H9 (cell line): ENCODE measurements at regions not wholly inside any gene's neighbourhood (a gene's known extent, or its start where the extent isn't known, plus 50 kb on each side); places are given as distances from the start of the nearest gene placed in this dataset.

Experiments
- DNase-seq: peaks from one replicate; pipeline ENCODE4 v3.0.0-alpha.2; 2017
- H2AFZ ChIP-seq: one replicate; pipeline ENCODE4 v1.6.1; 2013; ENCODE audit warnings: mild to moderate bottlenecking, low read length, control low read depth, moderate library complexity
- H2AK5ac ChIP-seq: 2 replicates; pipeline ENCODE4 v1.6.1; 2013; ENCODE audit warnings: low read length, control low read depth, mixed read lengths; ENCODE audit not compliant: insufficient read length
- H2BK120ac ChIP-seq: one replicate; pipeline ENCODE4 v1.6.1; 2013; ENCODE audit warnings: low read depth, mild to moderate bottlenecking, low read length, control low read depth, inconsistent platforms; ENCODE audit not compliant: poor library complexity, severe bottlenecking
- H2BK12ac ChIP-seq: 2 replicates; pipeline ENCODE4 v1.6.1; 2013; ENCODE audit warnings: low read length, control low read depth, mixed read lengths, low read depth; ENCODE audit not compliant: insufficient read length
- H2BK15ac ChIP-seq: 2 replicates; pipeline ENCODE4 v1.6.1; 2013; ENCODE audit warnings: low read depth, low read length, control low read depth
- H2BK20ac ChIP-seq: one replicate; pipeline ENCODE4 v1.6.1; 2013; ENCODE audit warnings: low read depth, mild to moderate bottlenecking, low read length, control low read depth, inconsistent platforms; ENCODE audit not compliant: poor library complexity, severe bottlenecking
- H2BK5ac ChIP-seq: 2 replicates; pipeline ENCODE4 v1.6.1; 2013; ENCODE audit warnings: low read length, control low read depth, mixed read lengths; ENCODE audit not compliant: insufficient read length
- H3K14ac ChIP-seq: 2 replicates; pipeline ENCODE4 v1.6.1; 2013; ENCODE audit warnings: low read length, control low read depth; ENCODE audit not compliant: insufficient read depth
- H3K18ac ChIP-seq: 2 replicates; pipeline ENCODE4 v1.6.1; 2013; ENCODE audit warnings: low read depth, mild to moderate bottlenecking, mixed read lengths, low read length, control low read depth; ENCODE audit not compliant: insufficient read length
- H3K23ac ChIP-seq: 2 replicates; pipeline ENCODE4 v1.6.1; 2013; ENCODE audit warnings: low read length, control low read depth, mixed read lengths, low read depth; ENCODE audit not compliant: insufficient read length
- H3K23me2 ChIP-seq: 2 replicates; pipeline ENCODE4 v1.6.1; 2013; ENCODE audit warnings: low read depth, mild to moderate bottlenecking, mixed read lengths, low read length, control low read depth; ENCODE audit not compliant: insufficient read length, poor library complexity, severe bottlenecking
- H3K27ac ChIP-seq: 2 replicates; pipeline ENCODE4 v1.5.1; 2013; ENCODE audit warnings: low read length, control low read depth, mixed read lengths, low read depth; ENCODE audit not compliant: insufficient read length
- H3K27me3 ChIP-seq: 2 replicates; pipeline ENCODE4 v1.6.1; 2013; ENCODE audit warnings: low read length, control low read depth, inconsistent platforms; ENCODE audit not compliant: insufficient read depth
- H3K4ac ChIP-seq: 2 replicates; pipeline ENCODE4 v1.6.1; 2013; ENCODE audit warnings: low read depth, mild to moderate bottlenecking, control low read depth, inconsistent platforms, low read length, moderate library complexity
- H3K4me1 ChIP-seq: 2 replicates; pipeline ENCODE4 v1.6.1; 2013; ENCODE audit warnings: low read length, control low read depth, inconsistent platforms; ENCODE audit not compliant: insufficient read depth
- H3K4me2 ChIP-seq: 2 replicates; pipeline ENCODE4 v1.6.1; 2013; ENCODE audit warnings: low read length, control low read depth, mixed read lengths; ENCODE audit not compliant: insufficient read length, insufficient read depth
- H3K56ac ChIP-seq: 2 replicates; pipeline ENCODE4 v1.6.1; 2013; ENCODE audit warnings: low read depth, mild to moderate bottlenecking, mixed read lengths, low read length, control low read depth; ENCODE audit not compliant: insufficient read length
- H3K79me1 ChIP-seq: 2 replicates; pipeline ENCODE4 v1.6.1; 2013; ENCODE audit warnings: low read depth, mild to moderate bottlenecking, moderate library complexity, low read length, control low read depth, inconsistent platforms; ENCODE audit not compliant: insufficient read depth, poor library complexity, severe bottlenecking
- H3K79me2 ChIP-seq: 2 replicates; pipeline ENCODE4 v1.6.1; 2013; ENCODE audit warnings: low read length, control low read depth, inconsistent platforms; ENCODE audit not compliant: insufficient read depth
- H3K9ac ChIP-seq: 2 replicates; pipeline ENCODE4 v1.6.1; 2013; ENCODE audit warnings: low read length, control low read depth, mixed read lengths; ENCODE audit not compliant: insufficient read length; ENCODE audit errors: extremely low read depth
- H3K9me3 ChIP-seq: one replicate; pipeline ENCODE4 v1.6.1; 2013; ENCODE audit warnings: low read depth, low read length, inconsistent platforms; ENCODE audit not compliant: control insufficient read depth
- H3T11ph ChIP-seq: one replicate; pipeline ENCODE4 v1.6.1; 2013; ENCODE audit warnings: mild to moderate bottlenecking, low read length, control low read depth, inconsistent platforms
- H4K20me1 ChIP-seq: one replicate; pipeline ENCODE4 v1.6.1; 2013; ENCODE audit not compliant: control insufficient read depth, insufficient read length, insufficient read depth
- H4K5ac ChIP-seq: 2 replicates; pipeline ENCODE4 v1.6.1; 2013; ENCODE audit warnings: low read depth, mild to moderate bottlenecking, mixed read lengths, low read length, control low read depth; ENCODE audit not compliant: insufficient read length
- H4K8ac ChIP-seq: replicated peaks from 2 replicates; pipeline ENCODE4 v1.6.1; 2013; ENCODE audit warnings: low read length, control low read depth, mixed read lengths, low read depth; ENCODE audit not compliant: insufficient read length
- H4K91ac ChIP-seq: 2 replicates; pipeline ENCODE4 v1.6.1; 2013; ENCODE audit warnings: low read depth, mild to moderate bottlenecking, moderate library complexity, mixed read lengths, low read length, control low read depth; ENCODE audit not compliant: insufficient read length
- H3K27ac Mint-ChIP-seq, 3 experiments: 2 replicates in 2 of 3; 3 replicates in 1 of 3; pipeline ENCODE4 v1.8.0; 2020 to 2021; ENCODE audit warnings: mixed read lengths in 3 of 3, mild to moderate bottlenecking in 1 of 3, moderate library complexity in 1 of 3
- H3K27me3 Mint-ChIP-seq: 2 replicates; pipeline ENCODE4 v1.8.0; 2021; ENCODE audit warnings: low read depth, mild to moderate bottlenecking, moderate library complexity, mixed read lengths
- H3K36me3 Mint-ChIP-seq, 3 experiments: 2 replicates in 2 of 3; 3 replicates in 1 of 3; pipeline ENCODE4 v1.8.0; 2020 to 2021; ENCODE audit warnings: low read depth in 3 of 3, mixed read lengths in 3 of 3; ENCODE audit not compliant: insufficient read depth in 1 of 3
- H3K4me1 Mint-ChIP-seq, 2 experiments: 2 replicates each; pipeline ENCODE4 v1.8.0; 2020; ENCODE audit warnings: mixed read lengths in 2 of 2
- H3K4me3 Mint-ChIP-seq, 2 experiments: 2 replicates in 1 of 2; 3 replicates in 1 of 2; pipeline ENCODE4 v1.8.0; 2020 to 2021; ENCODE audit warnings: mild to moderate bottlenecking in 2 of 2, mixed read lengths in 2 of 2, moderate library complexity in 1 of 2
- H3K9me3 Mint-ChIP-seq, 2 experiments: 2 replicates in 1 of 2; 3 replicates in 1 of 2; pipeline ENCODE4 v1.8.0; 2020; ENCODE audit warnings: mild to moderate bottlenecking in 2 of 2, mixed read lengths in 2 of 2, moderate library complexity in 1 of 2
- CTCF ChIP-seq: fragments of 200-600 bp; sonication (generic); conservative IDR thresholded peaks from 3 replicates; pipeline ENCODE4 v1.8.0; 2021; ENCODE audit warnings: antibody characterized with exemption, mild to moderate bottlenecking
- WGBS: extraction: QIAGEN DNeasy Blood & Tissue Kit; methylation state at CpG from one replicate; pipeline ENCODE4 v1.1.7; 2013; ENCODE audit warnings: missing lambda C conversion rate, low lambda C conversion rate, mixed read lengths; ENCODE audit not compliant: insufficient read length; ENCODE audit errors: extremely low coverage; 5-methylcytosine and 5-hydroxymethylcytosine counted together

- Histone ChIP-seq H2BK120ac (no peak overlapping the region), H3K56ac (no peak overlapping the region), H3K4ac (no peak overlapping the region), H4K8ac (no peak overlapping the region), H2BK5ac (no peak overlapping the region), H2BK15ac (no peak overlapping the region), H3K79me1 (no peaks in the 10 kb centered on the region), H3K18ac (no peak overlapping the region), H3K4me1 (no peaks in the 10 kb centered on the region), H4K20me1 (no peaks in the 10 kb centered on the region), H3K27ac (no peak overlapping the region), H2AFZ (no peak overlapping the region), H3T11ph (no peak overlapping the region), H3K23me2 (no peaks in the 10 kb centered on the region), H4K91ac (no peak overlapping the region), H3K27me3 (no peaks in the 10 kb centered on the region), H3K4me2 (no peak overlapping the region), H3K14ac (no peak overlapping the region), H3K9me3 (no peaks in the 10 kb centered on the region), H4K5ac (no peak overlapping the region), H3K79me2 (no peaks in the 10 kb centered on the region), H2AK5ac (no peak overlapping the region), H2BK20ac (no peak overlapping the region), H2BK12ac (no peak overlapping the region), H3K9ac (no peak overlapping the region), H3K23ac (no peak overlapping the region)
- Mint-ChIP-seq H3K4me1 (peaks cover 3 to 4% of the 10 kb centered on the region in 2 experiments; a peak in 3 of 4 replicates), H3K27ac (no peak overlapping the region; a peak in 1 of 7 replicates), H3K9me3 (peaks cover 7 to 10% of the 10 kb centered on the region in 2 experiments; a peak in 3 of 5 replicates), H3K36me3 (peaks cover 0 to 8% (median 0%) of the 10 kb centered on the region in 3 experiments; a peak in 2 of 7 replicates), H3K4me3 (no peak overlapping the region), H3K27me3 (no peaks in the 10 kb centered on the region)
- no peak for DNase-seq
- no CpG with 5 or more reads among the region's 2 CpGs for whole genome bisulfite sequencing
- TF ChIP-seq CTCF, result no peak
Measured at GRCh38 chr18:69175681-69176080, 225.0 kb upstream of the DOK6 start.
